Liver (tissue), 8 donors: ENCODE measurements at regions not wholly inside any gene's neighbourhood (a gene's known extent, or its start where the extent isn't known, plus 50 kb on each side); places are given as distances from the start of the nearest gene placed in this dataset.

Experiments used
- DNase-seq: peaks from one replicate; pipeline ENCODE4 v3.0.0-alpha.2; 2017; ENCODE audit warnings: low spot score
- H3K27ac ChIP-seq, 2 donors: one replicate each; pipeline ENCODE4 v1.7.0; 2013; ENCODE audit warnings: inconsistent platforms in 2 of 2, low read length in 2 of 2, control low read depth in 1 of 2, low read depth in 1 of 2, mild to moderate bottlenecking in 1 of 2
- H3K27me3 ChIP-seq, 4 donors: one replicate each; pipeline versions ENCODE4 v1.6.1 to v1.7.0; 2013; ENCODE audit warnings: low read length in 3 of 4, inconsistent platforms in 1 of 4, mild to moderate bottlenecking in 1 of 4, moderate library complexity in 1 of 4; ENCODE audit not compliant: control insufficient read depth in 4 of 4, insufficient read depth in 4 of 4
- H3K36me3 ChIP-seq, 4 donors: one replicate each; pipeline versions ENCODE4 v1.6.1 to v1.7.0; 2013; ENCODE audit warnings: low read length in 3 of 4, mild to moderate bottlenecking in 3 of 4, low read depth in 1 of 4, moderate library complexity in 1 of 4; ENCODE audit not compliant: control insufficient read depth in 4 of 4, insufficient read depth in 3 of 4
- H3K4me1 ChIP-seq, 4 donors: one replicate each; pipeline versions ENCODE4 v1.6.1 to v1.7.0; 2013; ENCODE audit warnings: low read length in 3 of 4, mild to moderate bottlenecking in 3 of 4, moderate library complexity in 1 of 4; ENCODE audit not compliant: control insufficient read depth in 4 of 4, insufficient read depth in 4 of 4
- H3K4me3 ChIP-seq, 3 donors: one replicate each; pipeline versions ENCODE4 v1.6.1 to v1.7.0; 2013; ENCODE audit warnings: low read length in 3 of 3, control low read depth in 1 of 3, low read depth in 1 of 3, mild to moderate bottlenecking in 1 of 3
- H3K9ac ChIP-seq, 2 donors: one replicate each; pipeline ENCODE4 v1.7.0; 2013; ENCODE audit warnings: low read length in 2 of 2, mild to moderate bottlenecking in 2 of 2, moderate library complexity in 2 of 2, control low read depth in 1 of 2, low read depth in 1 of 2
- H3K9me3 ChIP-seq, 4 donors: one replicate each; pipeline versions ENCODE4 v1.6.1 to v1.7.0; 2013; ENCODE audit warnings: low read length in 3 of 4; ENCODE audit not compliant: control insufficient read depth in 4 of 4
- EGR1 ChIP-seq, 2 donors: IDR thresholded peaks; 2 replicates each; pipeline ENCODE4 v1.6.1; 2016 to 2018; ENCODE audit warnings: antibody characterized with exemption in 2 of 2, low read depth in 2 of 2
- FOXA1 ChIP-seq: IDR thresholded peaks from 2 replicates; pipeline ENCODE4 v1.6.1; 2016; ENCODE audit warnings: antibody characterized with exemption
- FOXA2 ChIP-seq: IDR thresholded peaks from 2 replicates; pipeline ENCODE4 v1.6.1; 2016; ENCODE audit warnings: antibody characterized with exemption
- GABPA ChIP-seq, 2 donors: IDR thresholded peaks in 1 of 2; conservative IDR thresholded peaks in 1 of 2; 2 replicates each; pipeline ENCODE4 v1.6.1; 2016; ENCODE audit warnings: antibody characterized with exemption in 2 of 2, mild to moderate bottlenecking in 1 of 2, moderate library complexity in 1 of 2
- HNF4A ChIP-seq, 2 donors: conservative IDR thresholded peaks; 2 replicates each; pipeline ENCODE4 v1.6.1; 2016; ENCODE audit warnings: antibody characterized with exemption in 2 of 2, mild to moderate bottlenecking in 2 of 2
- HNF4G ChIP-seq: IDR thresholded peaks from 2 replicates; pipeline ENCODE4 v1.6.1; 2016; ENCODE audit warnings: antibody characterized with exemption
- JUND ChIP-seq, 2 donors: IDR thresholded peaks; 2 replicates each; pipeline ENCODE4 v1.6.1; 2016; ENCODE audit warnings: antibody characterized with exemption in 2 of 2
- NR2F2 ChIP-seq: IDR thresholded peaks from 2 replicates; pipeline ENCODE4 v1.6.1; 2016; ENCODE audit warnings: antibody characterized with exemption
- RAD21 ChIP-seq, 2 donors: IDR thresholded peaks; 2 replicates each; pipeline ENCODE4 v1.6.1; 2016; ENCODE audit warnings: antibody characterized with exemption in 2 of 2, mild to moderate bottlenecking in 2 of 2
- RXRA ChIP-seq, 2 donors: IDR thresholded peaks; 2 replicates each; pipeline ENCODE4 v1.6.1; 2017 to 2018; ENCODE audit warnings: antibody characterized with exemption in 2 of 2, mild to moderate bottlenecking in 1 of 2
- SP1 ChIP-seq: IDR thresholded peaks from 2 replicates; pipeline ENCODE4 v1.6.1; 2018; ENCODE audit warnings: antibody characterized with exemption, mild to moderate bottlenecking
- TAF1 ChIP-seq: conservative IDR thresholded peaks from 2 replicates; pipeline ENCODE4 v1.6.1; 2016; ENCODE audit warnings: antibody characterized with exemption, mild to moderate bottlenecking
- WGBS: extraction: QIAGEN DNeasy Blood & Tissue Kit; methylation state at CpG from one replicate; pipeline ENCODE4 v1.1.7; 2013; 5-methylcytosine and 5-hydroxymethylcytosine counted together
- TF ChIP-seq, protein P1 (sequence below): IDR thresholded peaks from 2 replicates; pipeline ENCODE4 v1.6.1; 2016; ENCODE audit warnings: antibody characterized with exemption, mild to moderate bottlenecking
- TF ChIP-seq, protein P2 (sequence below): IDR thresholded peaks from 2 replicates; pipeline ENCODE4 v1.6.1; 2016; ENCODE audit warnings: antibody characterized with exemption
- TF ChIP-seq, protein P3 (sequence below): IDR thresholded peaks from 2 replicates; pipeline ENCODE4 v1.6.1; 2016; ENCODE audit warnings: antibody characterized with exemption
- TF ChIP-seq, protein P4 (sequence below): fragments of 150-350 bp; IDR thresholded peaks from 2 replicates; pipeline ENCODE4 v1.5.1; 2017; ENCODE audit warnings: improper control_type of control experiment, low read depth, low read length; ENCODE audit not compliant: missing input control
- TF ChIP-seq, protein P5 (sequence below): IDR thresholded peaks from 2 replicates; pipeline ENCODE4 v1.6.1; 2016; ENCODE audit warnings: antibody characterized with exemption
- donor health status: healthy.
- donor health status: healthy.
- donor health status: healthy.
- donor health status: healthy.
- donor health status: healthy.

DNA sequence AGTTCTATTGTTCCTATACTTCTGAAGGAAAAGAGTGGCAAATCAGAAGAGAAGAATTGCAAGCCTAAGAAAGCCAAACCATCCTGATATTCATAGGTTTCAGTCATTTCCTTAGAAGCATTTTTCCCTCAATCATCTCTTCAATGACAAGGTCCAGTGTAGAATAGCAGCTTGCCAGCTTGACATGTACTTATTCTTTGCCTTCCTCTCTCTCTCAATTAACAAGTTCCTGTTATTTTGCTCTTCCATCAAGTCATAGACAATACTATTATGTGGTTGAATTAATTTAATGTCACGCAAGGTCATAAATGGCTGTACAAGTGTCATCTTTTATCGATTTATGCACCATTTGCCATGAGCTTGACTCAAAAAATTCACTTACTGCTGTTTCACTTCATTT lies 216.3 kb upstream of the MBL2 start:
- H3K9me3 ChIP-seq, result no peaks in the 10 kb centered on the region
- H3K4me1 ChIP-seq, result no peaks in the 10 kb centered on the region
- TF ChIP-seq, protein P1, sequence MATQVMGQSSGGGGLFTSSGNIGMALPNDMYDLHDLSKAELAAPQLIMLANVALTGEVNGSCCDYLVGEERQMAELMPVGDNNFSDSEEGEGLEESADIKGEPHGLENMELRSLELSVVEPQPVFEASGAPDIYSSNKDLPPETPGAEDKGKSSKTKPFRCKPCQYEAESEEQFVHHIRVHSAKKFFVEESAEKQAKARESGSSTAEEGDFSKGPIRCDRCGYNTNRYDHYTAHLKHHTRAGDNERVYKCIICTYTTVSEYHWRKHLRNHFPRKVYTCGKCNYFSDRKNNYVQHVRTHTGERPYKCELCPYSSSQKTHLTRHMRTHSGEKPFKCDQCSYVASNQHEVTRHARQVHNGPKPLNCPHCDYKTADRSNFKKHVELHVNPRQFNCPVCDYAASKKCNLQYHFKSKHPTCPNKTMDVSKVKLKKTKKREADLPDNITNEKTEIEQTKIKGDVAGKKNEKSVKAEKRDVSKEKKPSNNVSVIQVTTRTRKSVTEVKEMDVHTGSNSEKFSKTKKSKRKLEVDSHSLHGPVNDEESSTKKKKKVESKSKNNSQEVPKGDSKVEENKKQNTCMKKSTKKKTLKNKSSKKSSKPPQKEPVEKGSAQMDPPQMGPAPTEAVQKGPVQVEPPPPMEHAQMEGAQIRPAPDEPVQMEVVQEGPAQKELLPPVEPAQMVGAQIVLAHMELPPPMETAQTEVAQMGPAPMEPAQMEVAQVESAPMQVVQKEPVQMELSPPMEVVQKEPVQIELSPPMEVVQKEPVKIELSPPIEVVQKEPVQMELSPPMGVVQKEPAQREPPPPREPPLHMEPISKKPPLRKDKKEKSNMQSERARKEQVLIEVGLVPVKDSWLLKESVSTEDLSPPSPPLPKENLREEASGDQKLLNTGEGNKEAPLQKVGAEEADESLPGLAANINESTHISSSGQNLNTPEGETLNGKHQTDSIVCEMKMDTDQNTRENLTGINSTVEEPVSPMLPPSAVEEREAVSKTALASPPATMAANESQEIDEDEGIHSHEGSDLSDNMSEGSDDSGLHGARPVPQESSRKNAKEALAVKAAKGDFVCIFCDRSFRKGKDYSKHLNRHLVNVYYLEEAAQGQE, result no peak
- no peak for TF ChIP-seq EGR1 (IDR thresholded peaks at IDR 0.05; ENCODE audit: low read depth in 2 of 2)
- TF ChIP-seq, protein P2, sequence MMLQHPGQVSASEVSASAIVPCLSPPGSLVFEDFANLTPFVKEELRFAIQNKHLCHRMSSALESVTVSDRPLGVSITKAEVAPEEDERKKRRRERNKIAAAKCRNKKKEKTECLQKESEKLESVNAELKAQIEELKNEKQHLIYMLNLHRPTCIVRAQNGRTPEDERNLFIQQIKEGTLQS, result no peak
- no peak for TF ChIP-seq GABPA (IDR thresholded peaks at IDR 0.05 in 1 of 2, conservative IDR thresholded peaks at IDR 0.05 in 1 of 2)
- TF ChIP-seq JUND (IDR thresholded peaks at IDR 0.05), result no peak
- no peak for TF ChIP-seq TAF1
- TF ChIP-seq SP1, result no peak
- no peak for TF ChIP-seq RXRA (IDR thresholded peaks at IDR 0.05)
- no peak for TF ChIP-seq RAD21 (IDR thresholded peaks at IDR 0.05)
- TF ChIP-seq HNF4G, result no peak
- no peak for DNase-seq
- WGBS, result 92% methylated on average over 2 of the region's 2 CpGs
- no peak overlapping the region for H3K9ac ChIP-seq
- H3K27me3 ChIP-seq, result no peaks in the 10 kb centered on the region
- no peaks in the 10 kb centered on the region for H3K36me3 ChIP-seq
- no peak overlapping the region for H3K4me3 ChIP-seq
- H3K27ac ChIP-seq, result no peak overlapping the region

DNA sequence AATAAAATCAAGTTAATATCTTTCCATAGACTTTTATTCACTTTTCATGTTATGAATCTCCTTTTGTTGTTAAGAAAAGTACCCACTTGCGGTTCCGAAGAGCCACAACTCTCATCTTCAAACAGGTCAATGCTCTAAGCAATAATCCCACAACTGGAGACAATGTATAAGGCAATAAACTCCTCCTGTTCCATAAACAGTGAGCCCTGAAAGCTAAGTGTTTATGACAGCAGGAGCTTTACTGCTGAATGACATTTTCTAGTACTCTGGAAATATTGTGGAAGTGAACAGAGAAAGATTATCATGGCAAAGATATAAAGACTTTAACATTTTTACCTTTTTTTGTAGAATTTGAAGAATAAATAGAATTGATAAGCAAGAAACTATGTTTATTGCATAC lies 213.5 kb upstream of the MBL2 start:
- no peak for DNase-seq
- 95% methylated on average over 2 of the region's 2 CpGs for WGBS
- no peak for TF ChIP-seq FOXA2
- no peak for TF ChIP-seq HNF4A (conservative IDR thresholded peaks at IDR 0.05)
- TF ChIP-seq, protein P2, result no peak
- no peak overlapping the region for H3K27ac ChIP-seq
- no peaks in the 10 kb centered on the region for H3K36me3 ChIP-seq
- no peaks in the 10 kb centered on the region for H3K27me3 ChIP-seq
- H3K9me3 ChIP-seq, result no peaks in the 10 kb centered on the region
- no peak overlapping the region for H3K4me3 ChIP-seq
- H3K9ac ChIP-seq, result no peak overlapping the region
- H3K4me1 ChIP-seq, result no peaks in the 10 kb centered on the region

DNA sequence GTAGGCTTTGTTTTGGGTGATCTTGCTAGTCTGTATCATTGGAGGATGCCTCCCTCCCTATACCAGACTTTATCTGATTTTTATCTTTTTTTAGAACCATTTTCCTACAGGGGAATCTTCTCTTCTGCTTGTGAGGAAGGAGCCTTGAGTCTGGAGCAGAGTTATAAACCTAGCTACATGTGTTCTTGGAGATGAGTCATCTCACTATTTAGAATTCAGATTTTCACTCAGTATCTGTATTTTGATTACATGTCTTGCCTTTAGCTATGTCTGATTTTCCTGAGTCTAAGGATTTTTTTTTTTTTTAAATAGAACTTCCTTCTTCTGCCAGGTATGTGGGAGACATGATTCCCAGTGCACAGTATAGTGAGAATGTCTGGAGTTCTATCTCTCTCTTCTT lies 211.6 kb upstream of the MBL2 start:
- no peaks in the 10 kb centered on the region for H3K27me3 ChIP-seq
- no peak for TF ChIP-seq HNF4A (conservative IDR thresholded peaks at IDR 0.05)
- TF ChIP-seq SP1, result no peak
- TF ChIP-seq, protein P3, sequence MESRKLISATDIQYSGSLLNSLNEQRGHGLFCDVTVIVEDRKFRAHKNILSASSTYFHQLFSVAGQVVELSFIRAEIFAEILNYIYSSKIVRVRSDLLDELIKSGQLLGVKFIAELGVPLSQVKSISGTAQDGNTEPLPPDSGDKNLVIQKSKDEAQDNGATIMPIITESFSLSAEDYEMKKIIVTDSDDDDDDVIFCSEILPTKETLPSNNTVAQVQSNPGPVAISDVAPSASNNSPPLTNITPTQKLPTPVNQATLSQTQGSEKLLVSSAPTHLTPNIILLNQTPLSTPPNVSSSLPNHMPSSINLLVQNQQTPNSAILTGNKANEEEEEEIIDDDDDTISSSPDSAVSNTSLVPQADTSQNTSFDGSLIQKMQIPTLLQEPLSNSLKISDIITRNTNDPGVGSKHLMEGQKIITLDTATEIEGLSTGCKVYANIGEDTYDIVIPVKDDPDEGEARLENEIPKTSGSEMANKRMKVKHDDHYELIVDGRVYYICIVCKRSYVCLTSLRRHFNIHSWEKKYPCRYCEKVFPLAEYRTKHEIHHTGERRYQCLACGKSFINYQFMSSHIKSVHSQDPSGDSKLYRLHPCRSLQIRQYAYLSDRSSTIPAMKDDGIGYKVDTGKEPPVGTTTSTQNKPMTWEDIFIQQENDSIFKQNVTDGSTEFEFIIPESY, result no peak
- TF ChIP-seq FOXA1, result no peak
- TF ChIP-seq, protein P4, sequence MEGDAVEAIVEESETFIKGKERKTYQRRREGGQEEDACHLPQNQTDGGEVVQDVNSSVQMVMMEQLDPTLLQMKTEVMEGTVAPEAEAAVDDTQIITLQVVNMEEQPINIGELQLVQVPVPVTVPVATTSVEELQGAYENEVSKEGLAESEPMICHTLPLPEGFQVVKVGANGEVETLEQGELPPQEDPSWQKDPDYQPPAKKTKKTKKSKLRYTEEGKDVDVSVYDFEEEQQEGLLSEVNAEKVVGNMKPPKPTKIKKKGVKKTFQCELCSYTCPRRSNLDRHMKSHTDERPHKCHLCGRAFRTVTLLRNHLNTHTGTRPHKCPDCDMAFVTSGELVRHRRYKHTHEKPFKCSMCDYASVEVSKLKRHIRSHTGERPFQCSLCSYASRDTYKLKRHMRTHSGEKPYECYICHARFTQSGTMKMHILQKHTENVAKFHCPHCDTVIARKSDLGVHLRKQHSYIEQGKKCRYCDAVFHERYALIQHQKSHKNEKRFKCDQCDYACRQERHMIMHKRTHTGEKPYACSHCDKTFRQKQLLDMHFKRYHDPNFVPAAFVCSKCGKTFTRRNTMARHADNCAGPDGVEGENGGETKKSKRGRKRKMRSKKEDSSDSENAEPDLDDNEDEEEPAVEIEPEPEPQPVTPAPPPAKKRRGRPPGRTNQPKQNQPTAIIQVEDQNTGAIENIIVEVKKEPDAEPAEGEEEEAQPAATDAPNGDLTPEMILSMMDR, result no peak
- TF ChIP-seq NR2F2, result no peak
- TF ChIP-seq EGR1 (IDR thresholded peaks at IDR 0.05; ENCODE audit: low read depth in 2 of 2), result no peak
- TF ChIP-seq, protein P2, result no peak
- no peak for TF ChIP-seq HNF4G
- TF ChIP-seq, protein P5, sequence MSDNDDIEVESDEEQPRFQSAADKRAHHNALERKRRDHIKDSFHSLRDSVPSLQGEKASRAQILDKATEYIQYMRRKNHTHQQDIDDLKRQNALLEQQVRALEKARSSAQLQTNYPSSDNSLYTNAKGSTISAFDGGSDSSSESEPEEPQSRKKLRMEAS, result no peak
- no peak for TF ChIP-seq RAD21 (IDR thresholded peaks at IDR 0.05)
- TF ChIP-seq TAF1, result no peak
- no peak for TF ChIP-seq GABPA (IDR thresholded peaks at IDR 0.05 in 1 of 2, conservative IDR thresholded peaks at IDR 0.05 in 1 of 2)
- no peaks in the 10 kb centered on the region for H3K36me3 ChIP-seq
- no peak overlapping the region for H3K9ac ChIP-seq
- no peaks in the 10 kb centered on the region for H3K4me1 ChIP-seq
- no peaks in the 10 kb centered on the region for H3K9me3 ChIP-seq
- no peak overlapping the region for H3K4me3 ChIP-seq
- H3K27ac ChIP-seq, result no peak overlapping the region
- DNase-seq, result no peak
